H1 (cell line): ENCODE measurements at regions not wholly inside any gene's neighbourhood (a gene's known extent, or its start where the extent isn't known, plus 50 kb on each side); places are given as distances from the start of the nearest gene placed in this dataset.

Experiments used
- CTCF ChIA-PET: fragments of 300-600 bp; sonication (Branson Sonifier 250); formaldehyde crosslinking; loops from one replicate; lab custom pipeline; 2021; ENCODE audit not compliant: partially characterized antibody; lab: Charles Lee
- POLR2A ChIA-PET: fragments of 300-600 bp; sonication (Branson Sonifier 250); formaldehyde crosslinking; loops from one replicate; lab custom pipeline; 2021; ENCODE audit warnings: inconsistent platforms; ENCODE audit not compliant: partially characterized antibody; lab: Charles Lee
- DNase-seq, 2 experiments: peaks; one replicate each; pipeline versions ENCODE4 v3.0.0 to v3.0.0-alpha.2; 2010 to 2022; ENCODE audit warnings: low spot score in 2 of 2, low read depth in 1 of 2, mixed read lengths in 1 of 2
- FAIRE-seq: peaks from 2 replicates; lab custom pipeline; 2011; peaks lifted over from hg19 to GRCh38; lab: Jason Lieb, UNC
- H2AFZ ChIP-seq: 2 replicates; pipeline ENCODE4 v1.8.1; 2012; ENCODE audit warnings: low read length, inconsistent platforms
- H2AK5ac ChIP-seq: 2 replicates; pipeline ENCODE4 v1.6.1; 2013; ENCODE audit warnings: low read depth, low read length
- H2BK120ac ChIP-seq: replicated peaks from 2 replicates; pipeline ENCODE3; 2013; ENCODE audit warnings: low read depth, low read length, inconsistent platforms
- H2BK12ac ChIP-seq: 2 replicates; pipeline ENCODE4 v1.6.1; 2013; ENCODE audit warnings: low read depth, low read length
- H2BK15ac ChIP-seq: 2 replicates; pipeline ENCODE4 v1.6.1; 2013; ENCODE audit warnings: low read length
- H2BK20ac ChIP-seq: 2 replicates; pipeline ENCODE4 v1.6.1; 2013; ENCODE audit warnings: low read length
- H2BK5ac ChIP-seq: 2 replicates; pipeline ENCODE4 v1.6.1; 2013; ENCODE audit warnings: low read depth, low read length
- H3K14ac ChIP-seq: 2 replicates; pipeline ENCODE4 v1.6.1; 2013; ENCODE audit warnings: inconsistent platforms; ENCODE audit not compliant: insufficient read length
- H3K18ac ChIP-seq: 2 replicates; pipeline ENCODE4 v1.6.1; 2013; ENCODE audit warnings: low read length; ENCODE audit errors: extremely low read depth
- H3K23ac ChIP-seq: 2 replicates; pipeline ENCODE4 v1.6.1; 2013; ENCODE audit warnings: inconsistent platforms; ENCODE audit not compliant: insufficient read length
- H3K23me2 ChIP-seq: 2 replicates; pipeline ENCODE4 v1.6.1; 2013; ENCODE audit warnings: low read depth, low read length
- H3K27ac ChIP-seq: 2 replicates; pipeline ENCODE4 v1.6.1; 2011; ENCODE audit warnings: low read depth, low read length, inconsistent platforms
- H3K27me3 ChIP-seq, 4 experiments: replicated peaks in 1 of 4; 1 replicate in 1 of 4; 2 replicates in 3 of 4; pipeline versions ENCODE4 v1.6.1 to v1.8.1; 2011 to 2013; ENCODE audit warnings: low read length in 3 of 4, mild to moderate bottlenecking in 3 of 4, inconsistent platforms in 2 of 4, mixed read lengths in 2 of 4, moderate library complexity in 1 of 4; ENCODE audit not compliant: control insufficient read depth in 3 of 4, insufficient read depth in 3 of 4; ENCODE audit errors: extremely low read depth in 1 of 4
- H3K36me3 ChIP-seq, 4 experiments: 2 replicates each; pipeline versions ENCODE4 v1.6.1 to v1.8.1; 2011 to 2013; ENCODE audit warnings: mild to moderate bottlenecking in 4 of 4, low read length in 3 of 4, moderate library complexity in 2 of 4, control low read depth in 1 of 4, inconsistent platforms in 1 of 4; ENCODE audit not compliant: insufficient read depth in 4 of 4, control insufficient read depth in 2 of 4
- H3K4ac ChIP-seq: replicated peaks from 2 replicates; pipeline ENCODE3; 2013; ENCODE audit warnings: low read length, low read depth, mixed read lengths, inconsistent platforms; ENCODE audit not compliant: insufficient read length
- H3K4me1 ChIP-seq, 4 experiments: replicated peaks in 1 of 4; 1 replicate in 1 of 4; 2 replicates in 3 of 4; pipeline versions ENCODE4 v1.6.1 to v1.8.1; 2011 to 2013; ENCODE audit warnings: low read length in 3 of 4, inconsistent platforms in 2 of 4, mixed read lengths in 1 of 4; ENCODE audit not compliant: insufficient read depth in 4 of 4, control insufficient read depth in 3 of 4
- H3K4me2 ChIP-seq, 2 experiments: 2 replicates each; pipeline versions ENCODE4 v1.6.1 to v1.8.1; 2011 to 2013; ENCODE audit warnings: low read depth in 2 of 2, low read length in 2 of 2, control low read depth in 1 of 2, inconsistent platforms in 1 of 2, mild to moderate bottlenecking in 1 of 2; ENCODE audit not compliant: insufficient read depth in 1 of 2
- H3K4me3 ChIP-seq, 4 experiments: fragments of 200-600, 300-600 bp in 1 of 4; sonication (generic), shearing (Covaris generic), sonication (Bioruptor Twin) in 1 of 4; 2 replicates each; pipeline versions ENCODE4 v1.5.1 to v1.8.1; 2011 to 2016; ENCODE audit warnings: low read length in 4 of 4, low read depth in 3 of 4, control low read depth in 2 of 4, inconsistent platforms in 2 of 4, mild to moderate bottlenecking in 2 of 4, mixed read lengths in 1 of 4, moderate library complexity in 1 of 4; ENCODE audit not compliant: insufficient read depth in 2 of 4; ENCODE audit errors: extremely low read depth in 1 of 4
- H3K56ac ChIP-seq: replicated peaks from 2 replicates; pipeline ENCODE3; 2013; ENCODE audit warnings: low read depth, mild to moderate bottlenecking, mixed read lengths, low read length, inconsistent platforms; ENCODE audit not compliant: insufficient read length
- H3K79me1 ChIP-seq: 2 replicates; pipeline ENCODE4 v1.6.1; 2013; ENCODE audit warnings: low read depth, low read length, control low read depth
- H3K79me2 ChIP-seq, 2 experiments: 2 replicates each; pipeline versions ENCODE4 v1.6.1 to v1.8.1; 2012 to 2013; ENCODE audit warnings: low read length in 2 of 2, mild to moderate bottlenecking in 2 of 2, inconsistent platforms in 1 of 2; ENCODE audit not compliant: insufficient read depth in 2 of 2, control insufficient read depth in 1 of 2
- H3K9ac ChIP-seq, 4 experiments: replicated peaks in 1 of 4; 1 replicate in 1 of 4; 2 replicates in 3 of 4; pipeline versions ENCODE4 v1.6.1 to v1.8.1; 2011 to 2013; ENCODE audit warnings: low read depth in 3 of 4, low read length in 3 of 4, control low read depth in 2 of 4, mild to moderate bottlenecking in 2 of 4, moderate library complexity in 2 of 4, inconsistent platforms in 1 of 4; ENCODE audit errors: extremely low read depth in 1 of 4
- H3K9me3 ChIP-seq, 2 experiments: 2 replicates each; pipeline versions ENCODE4 v1.6.1 to v1.8.1; 2012 to 2013; ENCODE audit warnings: mild to moderate bottlenecking in 2 of 2, moderate library complexity in 2 of 2, control low read depth in 1 of 2, inconsistent platforms in 1 of 2, low read depth in 1 of 2, low read length in 1 of 2, mixed read lengths in 1 of 2; ENCODE audit not compliant: insufficient read depth in 2 of 2
- H4K20me1 ChIP-seq, 2 experiments: replicated peaks in 1 of 2; 2 replicates each; pipeline versions ENCODE3 to v1.8.1; 2011 to 2013; ENCODE audit warnings: inconsistent platforms in 2 of 2, low read length in 2 of 2, mild to moderate bottlenecking in 1 of 2; ENCODE audit not compliant: insufficient read depth in 2 of 2, control insufficient read depth in 1 of 2
- H4K5ac ChIP-seq: 2 replicates; pipeline ENCODE4 v1.6.1; 2013; ENCODE audit warnings: low read length, low read depth, mixed read lengths, inconsistent platforms; ENCODE audit not compliant: insufficient read length
- H4K8ac ChIP-seq: 2 replicates; pipeline ENCODE4 v1.8.0; 2013; ENCODE audit warnings: mild to moderate bottlenecking, moderate library complexity, low read length, inconsistent platforms; ENCODE audit not compliant: insufficient read depth; ENCODE audit errors: extremely low read depth
- H4K91ac ChIP-seq: replicated peaks from 2 replicates; pipeline ENCODE3; 2013; ENCODE audit warnings: low read length, mixed read lengths, inconsistent platforms; ENCODE audit not compliant: insufficient read length
- ATF3 ChIP-seq: IDR thresholded peaks from 2 replicates; pipeline ENCODE4 v1.6.1; 2011; ENCODE audit warnings: low read depth, mild to moderate bottlenecking, low read length; ENCODE audit not compliant: insufficient read depth
- BACH1 ChIP-seq: IDR thresholded peaks from 2 replicates; pipeline ENCODE4 v1.6.1; 2012; ENCODE audit warnings: low read length, improper control_type of control experiment
- BRCA1 ChIP-seq: IDR thresholded peaks from 2 replicates; pipeline ENCODE4 v1.6.1; 2012; ENCODE audit warnings: low read depth, low read length, improper control_type of control experiment
- EP300 ChIP-seq, 2 experiments: IDR thresholded peaks; 1 replicate in 1 of 2; 2 replicates in 1 of 2; pipeline ENCODE4 v1.6.1; 2011 to 2012; ENCODE audit warnings: low read depth in 2 of 2, low read length in 2 of 2, mild to moderate bottlenecking in 2 of 2, borderline replicate concordance in 1 of 2, inconsistent platforms in 1 of 2, moderate library complexity in 1 of 2
- EZH2 ChIP-seq: fragments of 200-600 bp; sonication (generic); IDR thresholded peaks from 2 replicates; pipeline ENCODE4 v1.7.1; 2012; ENCODE audit warnings: low read depth, mild to moderate bottlenecking, moderate library complexity, low read length, inconsistent platforms; ENCODE audit not compliant: severe bottlenecking
- MAFK ChIP-seq: IDR thresholded peaks from 2 replicates; pipeline ENCODE4 v1.6.1; 2012; ENCODE audit warnings: low read depth, mild to moderate bottlenecking, improper control_type of control experiment, low read length
- POU5F1 ChIP-seq: IDR thresholded peaks from 2 replicates; pipeline ENCODE4 v1.6.1; 2011; ENCODE audit warnings: low read depth, mild to moderate bottlenecking, low read length, moderate library complexity
- RAD21 ChIP-seq, 2 experiments: IDR thresholded peaks in 1 of 2; conservative IDR thresholded peaks in 1 of 2; 2 replicates each; pipeline ENCODE4 v1.6.1; 2011; ENCODE audit warnings: low read depth in 2 of 2, low read length in 2 of 2, improper control_type of control experiment in 1 of 2, inconsistent platforms in 1 of 2, mild to moderate bottlenecking in 1 of 2, moderate library complexity in 1 of 2
- SIN3A ChIP-seq, 2 experiments: IDR thresholded peaks in 1 of 2; conservative IDR thresholded peaks in 1 of 2; 2 replicates each; pipeline ENCODE4 v1.6.1; 2011 to 2012; ENCODE audit warnings: low read length in 2 of 2, improper control_type of control experiment in 1 of 2, low read depth in 1 of 2, mild to moderate bottlenecking in 1 of 2
- SIRT6 ChIP-seq: IDR thresholded peaks from one replicate; pipeline ENCODE4 v1.7.1; 2012; ENCODE audit warnings: low read length, inconsistent platforms
- SP1 ChIP-seq: IDR thresholded peaks from 2 replicates; pipeline ENCODE4 v1.6.1; 2011; ENCODE audit warnings: low read depth, low read length
- SP4 ChIP-seq: IDR thresholded peaks from 2 replicates; pipeline ENCODE4 v1.6.1; 2012; ENCODE audit warnings: low read length, inconsistent platforms
- TAF1 ChIP-seq: IDR thresholded peaks from 2 replicates; pipeline ENCODE4 v1.6.1; 2011; ENCODE audit warnings: mild to moderate bottlenecking, low read depth, low read length
- TBP ChIP-seq: IDR thresholded peaks from 2 replicates; pipeline ENCODE4 v1.6.1; 2011; ENCODE audit warnings: low read depth, low read length, improper control_type of control experiment
- ZNF274 ChIP-seq: IDR thresholded peaks from 2 replicates; pipeline ENCODE4 v1.7.0; 2012; ENCODE audit warnings: low read length, borderline replicate concordance; ENCODE audit errors: extremely low read depth
- WGBS, 2 experiments: shearing (Covaris generic) in 1 of 2; methylation state at CpG; one replicate each; pipeline versions ENCODE4 v1.1.6 to v1.1.7; 2013 to 2015; ENCODE audit warnings: low lambda C conversion rate in 2 of 2, mixed read lengths in 2 of 2, inconsistent platforms in 1 of 2, low coverage in 1 of 2, missing lambda C conversion rate in 1 of 2; ENCODE audit not compliant: insufficient replicate concordance in 2 of 2, insufficient coverage in 1 of 2, insufficient read length in 1 of 2; ENCODE audit errors: extremely low coverage in 1 of 2, missing lambda C conversion rate in 1 of 2; 5-methylcytosine and 5-hydroxymethylcytosine counted together

- no peak for DNase-seq
- CTCF ChIA-PET: interaction anchor here (1.4 to 2.8 kb wide), 2 partner anchors 240 to 248 kb away, joined by 3 to 8 read pairs; no protein-coding TSS in a partner anchor
- Histone ChIP-seq H3K27me3 (no peaks in the 10 kb centered on the region), H2AK5ac (no peak overlapping the region), H4K5ac (no peak overlapping the region), H3K4me3 (no peak overlapping the region), H2BK120ac (no peak overlapping the region), H3K4me2 (no peak overlapping the region), H3K14ac (no peak overlapping the region), H2BK20ac (no peak overlapping the region), H3K23me2 (no peaks in the 10 kb centered on the region), H2AFZ (no peak overlapping the region), H4K8ac (no peak overlapping the region), H3K56ac (no peak overlapping the region), H3K79me2 (no peaks in the 10 kb centered on the region), H2BK5ac (no peak overlapping the region), H4K91ac (no peak overlapping the region), H3K79me1 (no peaks in the 10 kb centered on the region), H3K23ac (no peak overlapping the region), H3K9me3 (no peaks in the 10 kb centered on the region), H3K9ac (no peak overlapping the region), H3K27ac (no peak overlapping the region), H3K36me3 (no peaks in the 10 kb centered on the region), H3K18ac (no peak overlapping the region), H4K20me1 (no peaks in the 10 kb centered on the region), H3K4ac (no peak overlapping the region), H3K4me1 (peaks cover 0 to 3% (median 0%) of the 10 kb centered on the region in 4 experiments; a peak in 2 of 7 replicates), H2BK15ac (no peak overlapping the region), H2BK12ac (no peak overlapping the region)
- POLR2A ChIA-PET: no interaction called here
- no peak for FAIRE-seq
- 96% methylated on average over 1 of the region's 1 CpG; no CpG with 5 or more reads in 1 of the 2 experiments for WGBS, 2 experiments
- TF ChIP-seq SP4: no peak
- no peak for TF ChIP-seq EZH2
- no peak for TF ChIP-seq POU5F1
- no peak for TF ChIP-seq RAD21 (IDR thresholded peaks at IDR 0.05 in 1 of 2, conservative IDR thresholded peaks at IDR 0.05 in 1 of 2; ENCODE audit: low read depth in 2 of 2, low read length in 2 of 2)
- no peak for TF ChIP-seq SIRT6
- no peak for TF ChIP-seq BRCA1
- no peak for TF ChIP-seq TBP
- no peak for TF ChIP-seq SP1
- TF ChIP-seq ZNF274: no peak
- no peak for TF ChIP-seq EP300 (IDR thresholded peaks at IDR 0.05; ENCODE audit: borderline replicate concordance in 1 of 2, low read depth in 2 of 2, low read length in 2 of 2)
- no peak for TF ChIP-seq BACH1
- TF ChIP-seq ATF3: no peak
- TF ChIP-seq TAF1: no peak
- TF ChIP-seq SIN3A (conservative IDR thresholded peaks at IDR 0.05 in 1 of 2, IDR thresholded peaks at IDR 0.05 in 1 of 2; ENCODE audit: low read depth in 1 of 2, low read length in 2 of 2): no peak
- TF ChIP-seq MAFK: no peak
Observed at GRCh38 chr7:121745856-121746255, 127.1 kb upstream of the PTPRZ1 start.
